HTR-8/SVneo (cell line): ENCODE measurements at regions not wholly inside any gene's neighbourhood (a gene's known extent, or its start where the extent isn't known, plus 50 kb on each side); places are given as distances from the start of the nearest gene placed in this dataset.
A peak's percentile ranks its signal among the peaks of the same experiment; 100 is the strongest.

Experiments used
- DNase-seq: peaks from one replicate; pipeline ENCODE4 v3.0.0; 2011; ENCODE audit warnings: low spot score, mixed read lengths; ENCODE audit not compliant: insufficient read length
- FAIRE-seq: peaks from 2 replicates; lab custom pipeline; 2011; peaks lifted over from hg19 to GRCh38; lab: Jason Lieb, UNC

DNA sequence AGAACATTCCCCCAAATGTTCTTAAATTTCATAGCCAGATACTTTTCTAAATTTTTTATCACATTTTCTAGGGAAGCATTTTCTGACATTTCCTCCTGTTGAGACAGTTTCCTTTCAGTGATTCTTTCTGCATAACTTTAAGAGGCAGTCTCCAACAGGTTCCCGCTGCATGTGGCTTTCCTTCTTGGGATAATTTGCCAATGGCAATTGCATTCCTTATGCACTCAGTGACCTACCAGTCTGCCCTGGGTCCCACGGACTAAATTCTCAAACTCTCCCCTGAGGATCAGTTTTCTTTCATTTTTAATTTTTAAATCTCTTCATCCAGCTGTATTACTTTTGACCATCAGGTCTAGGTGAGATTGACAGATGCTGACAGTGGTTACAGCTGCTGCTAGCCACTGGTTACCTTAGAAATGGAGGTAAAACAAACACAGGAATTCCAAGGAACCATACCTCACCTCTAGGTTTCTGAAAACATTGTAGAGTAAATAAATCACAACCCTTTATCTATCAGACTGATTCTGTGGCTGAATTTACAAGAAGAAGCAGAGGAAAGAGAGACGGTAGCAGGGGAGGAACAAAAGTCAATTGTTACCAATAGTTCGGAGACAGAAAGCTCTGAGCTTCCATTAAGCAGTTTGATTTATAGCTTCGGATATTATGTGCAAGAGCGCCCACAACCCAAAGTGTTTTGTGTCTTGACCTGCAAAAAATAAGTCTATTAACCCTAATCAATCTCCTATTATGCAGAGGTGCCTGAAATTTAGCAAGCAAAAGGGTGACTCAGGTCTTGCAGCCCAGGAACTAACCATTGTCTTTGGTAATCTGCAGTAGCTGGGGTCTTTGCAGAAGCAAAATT, 216.0 kb downstream of the PMP22 start:
- FAIRE-seq, result no peak

DNA sequence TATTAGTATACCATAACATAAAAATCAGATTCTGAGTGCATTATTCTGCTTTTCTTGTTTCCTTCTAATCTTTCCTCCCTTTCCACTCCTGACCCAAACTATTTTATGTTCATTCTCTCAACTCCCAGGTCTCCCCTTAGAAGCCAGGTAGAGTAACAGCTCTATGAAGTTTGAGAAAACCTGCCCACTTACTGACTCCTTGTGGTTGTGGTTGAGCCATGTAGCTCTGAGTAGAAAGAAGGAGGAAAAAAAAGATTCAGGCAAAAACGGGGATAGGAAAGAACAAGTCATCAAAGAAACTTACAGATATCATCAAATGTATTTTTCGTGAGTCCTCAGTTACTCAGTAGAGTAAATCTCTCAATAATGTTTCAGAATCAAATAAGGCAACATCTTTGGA, 216.7 kb downstream of the PMP22 start:
- DNase-seq (no peak), FAIRE-seq (no peak)

More for the DNA sequence above, 216.0 kb downstream of the PMP22 start:
- no peak for DNase-seq

DNA sequence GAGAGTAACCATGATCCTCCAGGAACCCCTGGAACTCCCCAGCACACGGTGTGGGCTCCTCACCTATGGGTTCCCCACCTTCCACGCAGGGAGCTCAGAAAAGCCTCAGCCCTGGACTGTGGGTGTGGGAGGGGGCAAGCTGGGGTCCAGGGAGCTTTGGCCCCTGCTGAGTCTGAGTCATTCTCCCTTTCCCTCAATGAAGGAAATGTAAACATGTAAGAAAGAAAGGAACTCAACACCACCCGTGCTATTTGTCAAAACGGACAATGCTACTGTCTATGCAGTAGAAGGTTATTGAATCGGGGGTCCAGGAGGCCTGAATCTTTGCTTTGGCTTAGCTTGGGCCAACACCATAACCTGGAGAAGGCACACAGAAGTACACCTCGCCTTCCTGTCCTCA, 222.8 kb downstream of the PMP22 start:
- DNase-seq (no peak), FAIRE-seq (no peak)

DNA sequence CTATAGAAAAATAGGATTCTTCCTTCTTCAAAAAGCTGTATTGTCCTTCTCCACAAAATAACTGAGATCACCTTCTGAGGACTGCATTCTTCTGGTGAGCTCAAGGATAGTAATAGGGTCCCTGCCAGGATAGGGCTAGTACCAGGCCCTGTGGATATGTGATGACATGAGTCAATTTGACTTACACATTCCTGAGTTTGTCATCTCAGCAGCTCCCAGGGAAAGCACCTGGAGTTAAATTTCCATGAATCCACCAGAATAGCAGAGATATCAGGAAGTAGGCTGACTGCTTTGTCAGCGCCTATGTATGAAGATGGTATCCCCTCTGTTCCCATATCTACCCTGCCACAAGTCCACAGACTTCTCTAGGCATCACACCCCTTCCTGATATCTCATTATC, 225.8 kb downstream of the PMP22 start:
- FAIRE-seq (peak; percentile 20), DNase-seq (peak; percentile 26)

DNA sequence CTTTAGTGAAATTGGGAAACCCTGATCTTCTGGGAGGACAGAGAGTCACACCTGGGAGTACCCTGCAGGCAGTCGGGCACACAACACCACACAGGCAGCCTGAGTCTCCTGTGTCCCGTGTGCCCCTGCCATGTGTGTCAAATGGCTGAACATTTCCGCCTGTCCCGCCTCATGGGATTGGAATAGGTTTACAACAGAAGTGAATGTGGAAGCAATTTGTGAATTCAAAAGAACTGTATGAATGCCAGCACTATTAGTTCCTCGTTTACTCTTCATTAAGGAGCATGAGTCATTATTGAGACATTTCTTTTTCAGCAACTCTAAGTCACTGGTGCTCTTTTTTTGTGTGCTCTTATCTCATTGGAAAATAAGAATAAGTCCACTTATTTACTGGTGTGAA, 226.5 kb downstream of the PMP22 start:
- DNase-seq (no peak), FAIRE-seq (no peak)

DNA sequence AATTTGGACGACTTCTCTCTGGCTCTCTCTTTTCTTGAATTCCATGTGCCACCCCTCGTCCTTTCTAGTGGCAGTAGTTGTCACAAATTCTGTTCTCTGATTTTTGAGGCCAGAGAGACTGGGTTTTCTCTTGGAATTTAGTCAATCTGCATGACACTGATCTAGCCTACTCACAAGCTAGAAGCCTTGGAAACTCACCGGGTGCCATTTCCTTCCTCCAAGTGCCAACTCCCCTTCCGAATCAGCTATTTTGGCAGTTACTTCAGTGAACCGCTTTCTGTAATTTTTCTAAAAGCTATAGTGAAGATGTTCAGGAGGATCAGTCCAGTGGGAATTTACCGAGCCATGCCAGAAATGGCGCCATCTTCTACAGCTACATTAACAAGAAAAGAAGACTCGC, 228.9 kb downstream of the PMP22 start:
- no peak for DNase-seq
- FAIRE-seq, result no peak

DNA sequence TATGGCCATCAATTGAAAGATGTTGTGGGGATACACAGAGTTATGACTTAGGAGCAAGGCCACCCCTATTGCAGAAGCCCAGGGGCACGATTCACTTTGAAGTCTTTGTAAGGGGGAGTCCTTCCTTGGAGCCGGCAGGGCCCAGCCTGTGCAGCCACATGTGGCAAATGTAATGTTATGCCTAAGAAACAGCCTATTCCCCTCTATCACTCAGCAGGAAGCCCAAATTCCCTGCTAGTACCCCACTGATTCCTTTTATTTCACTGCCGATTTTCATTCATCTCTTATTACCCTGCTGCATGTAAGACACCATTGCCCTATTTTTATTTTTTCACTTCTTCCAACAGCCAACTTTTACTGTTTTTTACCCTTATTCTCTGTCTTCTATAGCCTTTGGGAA, 233.2 kb downstream of the PMP22 start:
- DNase-seq, result no peak
- FAIRE-seq, result no peak

DNA sequence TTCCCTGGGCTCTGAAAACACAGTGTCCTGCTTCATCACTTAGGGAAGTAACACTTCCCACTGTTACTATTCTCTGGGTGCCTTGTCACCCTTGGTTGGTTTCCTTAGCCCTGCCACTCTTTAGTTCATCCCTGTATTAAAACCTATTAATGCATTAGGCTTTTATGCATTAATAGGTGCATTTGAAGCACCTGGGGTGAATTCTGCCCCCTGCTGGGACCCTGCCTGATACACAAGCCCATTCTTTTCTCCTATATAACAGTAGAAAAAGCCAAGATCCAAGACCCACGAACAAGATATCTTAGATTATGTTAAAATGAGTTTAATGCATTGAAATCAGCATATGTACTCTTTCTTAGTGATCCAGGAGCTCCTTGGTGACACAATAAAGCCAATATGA, 235.7 kb downstream of the PMP22 start:
- DNase-seq (no peak), FAIRE-seq (no peak)

DNA sequence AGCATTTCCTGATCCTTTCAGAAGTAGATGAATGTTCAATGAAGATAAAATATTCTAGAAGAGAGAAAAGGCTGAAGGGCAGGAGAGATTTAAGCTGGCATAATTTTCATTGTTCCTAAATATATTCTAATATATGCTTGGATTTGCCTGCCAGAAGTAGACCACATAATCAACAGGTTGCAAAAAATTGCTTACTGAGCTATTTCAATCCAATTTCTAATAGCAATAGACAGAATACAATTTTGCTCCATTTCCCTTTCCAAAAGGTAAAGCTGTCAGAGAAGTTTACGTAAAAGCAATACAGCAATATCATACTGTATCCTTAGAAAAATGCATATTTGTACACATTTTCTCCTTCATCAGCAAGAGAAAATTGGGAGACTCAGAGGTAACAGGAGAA, 237.3 kb downstream of the PMP22 start:
- DNase-seq, result no peak
- FAIRE-seq, result no peak

DNA sequence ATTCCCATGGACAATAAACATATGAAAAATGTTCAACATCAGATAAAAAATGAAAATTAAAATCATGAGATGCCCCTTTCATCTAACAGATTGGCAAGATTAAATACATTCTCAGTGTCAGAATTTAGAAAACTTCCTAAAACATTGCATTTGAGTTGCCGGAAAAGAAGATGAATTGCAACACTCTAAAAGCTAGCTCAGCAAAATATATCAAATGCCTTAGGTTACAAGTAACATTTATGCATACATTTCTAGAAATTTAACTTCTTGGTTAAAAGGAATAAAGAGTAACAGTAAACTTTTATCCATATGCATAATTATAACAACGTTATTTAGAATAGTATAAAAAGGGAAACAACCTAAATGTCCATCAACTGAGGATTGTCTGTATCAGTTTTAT, 239.0 kb downstream of the PMP22 start:
- FAIRE-seq, result no peak
- DNase-seq, result no peak

DNA sequence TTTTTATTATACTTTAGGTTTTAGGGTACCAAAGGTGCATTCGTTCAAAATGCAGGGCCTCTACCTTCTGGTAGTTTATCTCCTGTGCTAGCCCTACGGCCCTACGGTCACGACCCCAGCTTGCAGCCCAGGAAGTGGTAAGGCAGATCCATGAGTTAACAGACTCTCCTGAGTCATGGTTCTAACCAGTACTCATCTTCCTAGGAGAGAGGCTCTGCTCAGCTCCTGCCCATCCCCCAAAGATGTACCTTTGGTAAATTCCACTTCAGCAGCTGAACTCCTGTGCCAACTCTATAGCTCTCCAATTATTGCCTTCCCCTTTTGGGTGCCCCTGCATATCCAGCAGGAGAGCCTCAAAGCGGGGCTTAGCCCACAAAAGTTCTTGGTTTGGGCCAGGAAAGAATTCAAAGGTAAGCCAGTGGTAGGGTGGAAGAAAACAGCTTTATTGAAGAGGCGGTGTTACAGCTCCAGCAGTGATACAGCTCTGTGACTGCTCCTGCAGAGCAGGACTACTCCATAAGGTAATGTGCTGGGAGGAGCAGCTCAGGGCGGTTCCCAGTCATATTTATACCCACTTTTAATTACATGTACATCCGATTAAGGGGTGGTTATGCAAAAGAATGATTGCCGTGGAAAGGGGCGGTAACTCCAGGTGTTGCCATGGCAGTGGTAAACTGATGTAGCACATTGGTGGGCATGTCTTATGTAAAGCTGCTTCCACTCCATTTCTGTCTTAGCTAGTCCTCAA, 241.4 kb downstream of the PMP22 start:
- DNase-seq, result no peak

DNA sequence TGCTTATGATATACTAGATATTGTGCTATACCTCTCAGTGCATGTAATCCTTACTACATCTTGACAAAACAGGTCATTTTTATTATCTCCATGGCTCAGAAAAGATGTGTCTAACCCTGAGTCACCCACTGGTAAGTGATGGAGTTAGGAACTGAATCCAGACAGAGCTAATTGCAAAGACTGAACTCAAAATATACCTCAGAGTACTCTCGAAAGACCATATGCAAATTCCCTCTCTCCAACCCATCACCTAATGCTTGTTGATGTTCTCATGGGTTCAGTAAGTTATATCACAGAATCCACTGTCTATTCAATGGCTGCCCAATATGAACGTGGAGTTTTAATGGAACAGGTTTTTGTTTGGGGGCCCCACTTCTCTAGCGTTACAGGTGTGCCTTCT, 246.0 kb downstream of the PMP22 start:
- no peak for FAIRE-seq
- no peak for DNase-seq

More for the DNA sequence above, 241.4 kb downstream of the PMP22 start:
- FAIRE-seq, result peak; percentile 4

DNA sequence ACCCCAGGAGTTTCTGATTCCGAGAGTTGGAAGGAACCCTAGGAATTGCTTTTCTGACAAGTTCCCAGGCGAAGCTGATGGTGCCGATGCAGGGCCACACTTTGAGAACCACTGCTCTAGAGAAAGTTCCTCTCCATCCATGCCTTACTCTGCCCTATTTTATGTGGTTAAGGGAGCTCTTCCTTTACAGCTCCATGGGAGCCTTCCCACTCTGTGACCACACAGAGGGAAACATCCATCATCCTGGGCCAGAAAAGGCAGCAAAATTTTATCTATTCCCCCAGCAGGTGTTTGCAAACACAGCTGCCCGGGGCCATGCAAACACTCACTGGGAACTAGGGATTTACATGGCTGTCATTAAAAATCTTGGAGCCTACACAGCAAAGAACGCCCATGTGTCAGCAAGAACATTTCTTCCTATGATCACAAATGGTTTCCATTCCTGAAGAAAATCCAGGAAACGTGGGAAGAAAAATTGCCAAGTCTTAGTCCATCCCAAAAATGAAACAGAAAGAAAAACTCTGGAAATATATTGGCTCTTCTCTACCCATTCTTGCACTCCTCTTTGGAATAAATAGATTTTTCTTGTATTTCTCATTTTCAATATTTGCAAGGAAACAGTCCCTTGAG, 252.7 kb downstream of the PMP22 start:
- DNase-seq (no peak), FAIRE-seq (no peak)

DNA sequence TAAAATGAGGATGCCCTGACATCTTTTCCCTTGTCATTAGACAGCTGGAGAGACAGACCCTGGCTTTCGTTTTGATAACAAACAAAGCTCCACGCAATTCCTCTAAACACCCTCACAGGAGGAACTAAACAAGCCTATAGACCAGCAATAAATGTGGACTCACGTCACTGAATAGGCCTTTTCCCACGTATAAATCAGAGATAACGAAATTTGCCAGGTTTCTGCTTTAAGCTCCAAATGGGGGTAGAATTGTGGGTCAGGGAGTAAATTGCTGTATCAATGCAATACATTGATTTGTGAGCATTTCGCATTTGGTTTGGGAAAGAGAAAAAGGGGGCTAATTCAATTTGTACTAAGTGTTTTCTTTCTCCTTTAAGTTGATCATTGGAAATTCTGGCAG, 256.0 kb downstream of the PMP22 start:
- no peak for DNase-seq
- no peak for FAIRE-seq

DNA sequence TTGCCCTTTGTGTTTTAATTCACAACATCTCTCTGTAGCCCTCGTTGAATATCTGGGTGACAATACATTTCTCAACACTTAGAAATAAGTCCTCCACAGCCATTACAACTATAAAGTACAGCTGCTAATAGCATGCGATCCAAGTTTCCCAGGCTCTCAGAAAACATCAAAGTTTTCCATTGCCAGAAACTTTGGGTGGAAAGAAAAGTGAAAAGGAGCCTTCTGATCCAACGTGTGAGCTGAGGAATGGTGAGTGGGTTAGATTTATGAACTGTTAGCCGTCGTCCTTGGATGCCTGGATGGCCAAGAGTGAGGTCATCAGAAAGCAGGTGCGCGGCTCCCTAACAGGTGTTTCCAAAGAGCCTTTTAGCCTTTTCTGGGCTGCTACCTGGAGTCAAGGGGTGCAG, 258.0 kb downstream of the PMP22 start:
- DNase-seq, result no peak
- FAIRE-seq, result no peak

DNA sequence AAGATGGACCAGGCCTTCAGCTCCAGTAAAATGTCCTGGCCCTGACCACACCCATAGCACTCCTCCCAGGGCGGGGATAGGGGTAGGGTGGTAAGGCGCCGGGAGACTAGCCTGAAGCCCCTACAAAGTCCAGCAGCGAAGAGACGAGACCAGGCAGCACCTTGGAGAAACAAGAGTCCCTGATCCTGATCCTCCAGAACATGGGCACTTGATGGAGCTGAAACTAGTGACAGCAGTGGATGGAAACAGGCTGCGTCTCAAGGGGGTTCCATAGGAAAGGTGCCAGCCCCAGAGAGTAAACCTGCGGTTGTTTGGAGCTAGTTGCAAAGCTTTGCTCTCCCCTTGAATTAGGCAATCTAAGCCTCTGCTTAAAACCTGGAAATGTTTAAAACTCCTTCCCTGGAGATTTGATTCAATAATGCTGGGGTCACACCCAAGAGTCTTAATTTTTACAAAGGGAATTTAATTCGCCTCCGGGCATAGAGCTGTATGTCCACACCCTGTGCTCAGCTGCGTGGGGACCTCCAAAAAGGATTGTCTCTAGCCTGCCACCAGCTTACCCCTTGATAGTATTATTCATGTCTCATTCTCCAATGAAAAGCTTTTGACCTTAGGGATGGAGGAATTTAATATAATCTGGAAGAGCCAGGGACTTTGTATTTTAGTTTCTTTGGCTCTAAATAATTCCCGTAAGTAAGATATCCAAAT, 258.6 kb downstream of the PMP22 start:
- no peak for DNase-seq
- FAIRE-seq, result no peak

DNA sequence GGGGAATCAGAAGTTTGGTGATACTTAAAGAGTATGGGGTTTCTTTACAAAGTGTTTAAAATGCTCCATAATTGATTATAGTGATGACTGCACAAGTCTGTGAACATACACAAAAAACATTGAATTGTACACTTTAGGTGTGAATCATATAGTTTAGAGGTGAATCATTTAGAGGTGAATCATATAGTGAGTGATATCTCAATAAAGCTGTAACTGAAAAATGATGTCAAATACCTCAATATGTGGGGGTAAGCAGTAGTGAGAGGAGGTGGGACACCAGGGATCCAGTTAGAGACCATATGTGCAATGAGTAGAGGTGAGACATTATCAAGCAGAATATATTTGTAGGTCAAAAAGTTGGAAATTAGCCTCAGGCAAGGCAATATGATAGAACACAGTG, 264.5 kb downstream of the PMP22 start:
- FAIRE-seq, result peak; percentile 65
- no peak for DNase-seq

DNA sequence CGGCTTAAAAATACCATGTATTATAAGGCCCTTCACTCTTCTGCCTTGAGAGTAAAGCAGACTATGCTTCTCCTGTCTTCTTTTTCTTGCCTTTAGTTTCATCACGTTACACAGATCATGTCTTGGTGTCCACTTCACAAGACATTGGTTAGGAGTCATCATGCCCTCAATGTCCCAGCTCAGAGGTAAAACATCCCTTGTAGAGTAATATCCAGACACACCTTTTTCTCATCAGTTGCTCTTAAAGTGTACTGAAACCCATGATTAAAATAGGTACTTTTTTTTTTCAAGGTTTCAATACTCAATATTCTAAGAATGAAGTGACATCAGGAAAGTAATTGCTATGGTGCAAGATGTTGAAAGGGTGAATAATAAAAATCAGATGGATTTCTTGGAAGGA, 267.8 kb downstream of the PMP22 start:
- FAIRE-seq (no peak), DNase-seq (no peak)

DNA sequence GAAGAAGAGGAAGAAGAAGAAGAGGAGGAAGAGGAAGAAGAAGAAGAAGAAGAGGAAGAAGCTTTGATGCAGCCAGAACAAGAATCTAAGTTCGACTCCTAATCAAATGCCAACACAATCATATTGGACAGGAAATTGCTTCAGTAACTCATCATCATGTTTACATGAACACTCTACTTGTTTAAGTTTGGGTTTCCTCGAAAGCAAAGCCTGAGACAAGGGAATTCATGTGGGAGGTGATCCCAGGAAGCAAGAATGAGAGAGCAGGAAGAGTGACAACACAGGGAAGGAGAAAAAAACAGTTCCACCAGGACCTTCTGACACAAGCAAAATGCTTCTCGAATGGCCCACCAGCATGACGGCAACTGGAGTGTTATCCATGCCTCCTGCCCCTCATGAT, 279.0 kb downstream of the PMP22 start:
- FAIRE-seq (no peak), DNase-seq (no peak)

DNA sequence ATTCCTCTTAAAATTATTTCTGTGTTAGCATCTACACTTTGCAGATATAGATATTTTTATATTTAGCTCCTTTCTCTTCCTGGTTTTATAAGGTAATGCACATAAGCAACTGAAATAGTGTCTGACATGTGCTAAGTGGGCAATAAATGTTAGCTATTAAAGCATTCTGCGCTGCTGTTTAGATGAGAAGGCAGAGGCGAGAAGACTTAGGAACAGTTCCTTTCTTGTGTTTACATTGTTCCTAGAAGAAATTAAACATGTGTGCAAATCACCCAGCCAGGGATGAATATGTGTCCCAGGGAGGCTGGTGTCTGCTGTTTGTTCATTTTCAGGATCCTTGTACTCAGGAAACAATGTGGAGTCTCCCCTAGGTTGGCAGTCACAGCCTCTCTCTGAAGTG, 292.3 kb downstream of the PMP22 start:
- DNase-seq, result no peak
- FAIRE-seq, result no peak

DNA sequence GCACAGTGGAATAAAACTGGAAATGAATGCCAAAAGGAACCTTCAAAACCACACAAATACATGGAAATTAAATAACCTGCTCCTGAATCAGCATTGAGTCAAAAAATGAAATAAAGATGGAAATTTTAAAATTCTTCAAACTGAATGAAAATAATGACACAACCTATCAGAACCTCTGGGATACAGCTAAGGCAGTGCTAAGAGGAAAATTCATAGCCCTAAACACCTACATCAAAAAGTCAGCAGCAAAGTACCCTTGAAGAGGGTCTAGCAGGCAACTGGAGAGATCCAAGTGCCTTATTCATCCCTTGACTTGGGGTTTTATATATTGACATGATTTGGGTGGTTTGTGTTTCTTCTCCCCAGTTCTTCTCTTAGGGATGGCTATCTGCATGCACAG, 294.1 kb downstream of the PMP22 start:
- no peak for FAIRE-seq
- DNase-seq, result no peak
